HEK293T (cell line): ENCODE measurements at regions not wholly inside any gene's neighbourhood (a gene's known extent, or its start where the extent isn't known, plus 50 kb on each side); places are given as distances from the start of the nearest gene placed in this dataset.

ENCODE experiments used
- ARNT ChIP-seq: fragments of 450-650 bp; IDR thresholded peaks from 2 replicates; pipeline ENCODE4 v1.6.1; 2017; ENCODE audit warnings: mild to moderate bottlenecking
- BHLHE40 ChIP-seq: fragments of 450-650 bp; IDR thresholded peaks from 2 replicates; pipeline ENCODE4 v1.6.1; 2016; ENCODE audit warnings: mild to moderate bottlenecking, moderate library complexity, borderline replicate concordance
- CTBP1 ChIP-seq: fragments of 450-650 bp; IDR thresholded peaks from 2 replicates; pipeline ENCODE4 v1.6.1; 2016; ENCODE audit warnings: borderline replicate concordance
- FOXA1 ChIP-seq: fragments of 450-650 bp; IDR thresholded peaks from 2 replicates; pipeline ENCODE4 v1.6.1; 2016; ENCODE audit warnings: mild to moderate bottlenecking
- FOXK2 ChIP-seq: fragments of 450-650 bp; IDR thresholded peaks from 2 replicates; pipeline ENCODE4 v1.6.1; 2016; ENCODE audit warnings: mild to moderate bottlenecking
- FOXM1 ChIP-seq: fragments of 450-650 bp; IDR thresholded peaks from 2 replicates; pipeline ENCODE4 v1.6.1; 2017; ENCODE audit warnings: mild to moderate bottlenecking, borderline replicate concordance
- HDGF ChIP-seq: fragments of 450-650 bp; IDR thresholded peaks from 2 replicates; pipeline ENCODE4 v1.6.1; 2017; ENCODE audit warnings: antibody characterized with exemption, borderline replicate concordance
- L3MBTL2 ChIP-seq: fragments of 450-650 bp; conservative IDR thresholded peaks from 2 replicates; pipeline ENCODE4 v1.6.1; 2016; ENCODE audit warnings: mild to moderate bottlenecking
- LEF1 ChIP-seq: fragments of 450-650 bp; IDR thresholded peaks from 2 replicates; pipeline ENCODE4 v1.6.1; 2017; ENCODE audit warnings: mild to moderate bottlenecking, borderline replicate concordance
- NFRKB ChIP-seq: fragments of 450-650 bp; IDR thresholded peaks from 2 replicates; pipeline ENCODE4 v1.6.1; 2016; ENCODE audit warnings: mild to moderate bottlenecking, moderate library complexity
- SP1 ChIP-seq: fragments of 450-650 bp; IDR thresholded peaks from 2 replicates; pipeline ENCODE4 v1.6.1; 2017
- SUZ12 ChIP-seq: fragments of 450-650 bp; IDR thresholded peaks from 2 replicates; pipeline ENCODE4 v1.6.1; 2016; ENCODE audit warnings: mild to moderate bottlenecking
- TARDBP ChIP-seq: fragments of 450-650 bp; IDR thresholded peaks from 2 replicates; pipeline ENCODE4 v1.6.1; 2016
- ZNF384 ChIP-seq: fragments of 450-650 bp; IDR thresholded peaks from 2 replicates; pipeline ENCODE4 v1.6.1; 2016

DNA sequence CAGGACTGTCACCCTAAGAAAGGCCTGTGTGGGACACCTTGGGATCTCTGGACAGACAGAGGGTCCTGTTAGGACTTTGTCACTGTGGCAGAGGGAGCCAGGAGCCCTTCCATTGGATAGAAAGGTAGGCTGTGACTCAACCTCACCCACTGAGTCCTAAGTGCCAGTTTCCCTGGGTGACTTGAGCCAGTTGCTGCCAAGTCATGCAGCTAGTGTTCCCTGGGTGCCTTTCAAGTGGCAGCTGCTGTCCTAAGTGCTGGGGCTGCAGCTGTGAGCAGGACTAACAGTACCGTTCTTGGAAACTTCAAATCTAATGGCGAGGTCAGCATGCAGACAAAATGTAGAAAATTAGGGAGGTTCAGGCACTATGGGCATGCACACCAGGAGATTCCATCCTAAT is 393.7 kb downstream of the TMEM135 start:
- no peak for TF ChIP-seq FOXA1
- TF ChIP-seq SUZ12, result no peak
- no peak for TF ChIP-seq BHLHE40
- no peak for TF ChIP-seq FOXM1
- TF ChIP-seq ZNF384, result no peak
- no peak for TF ChIP-seq TARDBP
- no peak for TF ChIP-seq SP1
- no peak for TF ChIP-seq LEF1
- TF ChIP-seq CTBP1, result no peak
- TF ChIP-seq ARNT, result no peak
- no peak for TF ChIP-seq HDGF
- TF ChIP-seq FOXK2, result no peak
- no peak for TF ChIP-seq NFRKB
- TF ChIP-seq L3MBTL2, result no peak
